GM12864 (cell line): ENCODE measurements at regions not wholly inside any gene's neighbourhood (a gene's known extent, or its start where the extent isn't known, plus 50 kb on each side); places are given as distances from the start of the nearest gene placed in this dataset.

Source experiments
- DNase-seq: peaks from one replicate; pipeline ENCODE4 v3.0.0-alpha.2; 2011; ENCODE audit warnings: low read depth
- H3K4me3 ChIP-seq: 2 replicates; pipeline ENCODE4 v1.5.1; 2011; ENCODE audit warnings: mild to moderate bottlenecking, low read depth, low read length, control low read depth
- CTCF ChIP-seq: IDR thresholded peaks from 2 replicates; pipeline ENCODE4 v1.5.1; 2011; ENCODE audit warnings: low read depth, mild to moderate bottlenecking, moderate library complexity, low read length, control low read depth, inconsistent platforms; ENCODE audit errors: missing control alignments

- H3K4me3 ChIP-seq = no peak overlapping the region
- DNase-seq = no peak
- TF ChIP-seq CTCF = no peak
These were observed 426.4 kb downstream of the TCERG1L start for GRCh38 chr10:130885021-130885655.

- DNase-seq = no peak
- no peak overlapping the region for H3K4me3 ChIP-seq
- no peak for TF ChIP-seq CTCF
These were observed 424.4 kb downstream of the TCERG1L start for GRCh38 chr10:130887170-130887569.

GRCh38 chr10:130888493-130888892 lies 423.0 kb downstream of the TCERG1L start:
- no peak for DNase-seq
- no peak for TF ChIP-seq CTCF
- no peak overlapping the region for H3K4me3 ChIP-seq

- no peak for DNase-seq
- no peak for TF ChIP-seq CTCF
- H3K4me3 ChIP-seq = no peak overlapping the region
These were observed 422.3 kb downstream of the TCERG1L start for GRCh38 chr10:130889240-130889639.

GRCh38 chr10:130889780-130890179 lies 421.7 kb downstream of the TCERG1L start:
- TF ChIP-seq CTCF = no peak
- no peak overlapping the region for H3K4me3 ChIP-seq
- DNase-seq = no peak

GRCh38 chr10:130891066-130891465 lies 420.5 kb downstream of the TCERG1L start:
- no peak overlapping the region for H3K4me3 ChIP-seq
- no peak for TF ChIP-seq CTCF

GRCh38 chr10:130894471-130894870 lies 417.1 kb downstream of the TCERG1L start:
- DNase-seq = no peak
- TF ChIP-seq CTCF = no peak
- H3K4me3 ChIP-seq = no peak overlapping the region

More at GRCh38 chr10:130891066-130891465, 420.5 kb downstream of the TCERG1L start:
- DNase-seq = no peak
